Stimulated activated CD4-positive, alpha-beta T cell treated with anti-CD3 and anti-CD28 coated beads, Interleukin-15, amount 100 ng/mL, for 1 hour (primary cell): ENCODE measurements at regions not wholly inside any gene's neighbourhood (a gene's known extent, or its start where the extent isn't known, plus 50 kb on each side); places are given as distances from the start of the nearest gene placed in this dataset.
"Not testable (repeated sequence)": the region's sequence is repeated elsewhere in the genome, so short reads cannot be mapped to it uniquely, and the experiment has no call there.

Experiments
- DNase-seq, 2 donors: peaks; one replicate each; pipeline ENCODE4 v3.0.0-alpha.2; 2020; ENCODE audit warnings: low read depth in 1 of 2, low spot score in 1 of 2

DNA sequence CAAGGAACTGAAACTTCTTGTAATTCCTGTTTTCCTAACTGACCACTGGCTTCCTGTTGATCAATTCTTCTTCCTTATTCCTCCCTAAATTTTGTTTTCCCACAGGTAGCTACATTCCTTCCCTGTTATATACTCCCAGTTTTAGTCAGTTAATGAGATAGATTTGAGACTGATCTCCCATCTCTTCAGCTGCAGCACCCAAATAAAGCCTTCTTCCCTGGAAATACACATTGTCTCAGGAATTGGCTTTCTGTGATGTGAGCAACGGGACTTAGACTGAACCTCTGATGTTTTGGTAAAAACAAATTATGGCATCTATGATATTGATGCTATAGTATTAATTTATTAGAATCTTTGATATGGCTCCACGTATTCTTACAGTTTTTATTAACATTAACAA lies 617.3 kb upstream of the ST8SIA4 start:
- no peak for DNase-seq

DNA sequence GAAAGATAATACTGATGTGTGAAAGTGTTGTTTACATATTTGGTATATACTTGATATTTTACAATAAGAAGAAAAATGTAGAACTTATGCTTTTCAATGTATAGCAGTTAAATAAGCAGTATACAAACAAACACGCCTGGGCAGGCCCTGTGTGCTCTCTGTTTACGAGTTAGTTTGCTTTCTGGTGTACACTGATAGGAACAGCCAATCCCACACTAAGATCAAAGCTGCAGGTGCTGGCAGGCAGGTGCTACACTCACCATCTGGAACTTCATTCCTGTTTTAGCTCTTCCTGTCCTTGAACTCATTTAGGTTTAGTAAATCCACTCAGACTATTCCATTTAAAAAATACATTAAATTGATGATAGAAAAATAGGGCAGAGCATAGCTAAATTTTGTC lies 614.7 kb upstream of the ST8SIA4 start:
- DNase-seq, result no peak

- no peak for DNase-seq
These were observed 612.6 kb upstream of the ST8SIA4 start for GRCh38 chr5:101515721-101516120.

DNA sequence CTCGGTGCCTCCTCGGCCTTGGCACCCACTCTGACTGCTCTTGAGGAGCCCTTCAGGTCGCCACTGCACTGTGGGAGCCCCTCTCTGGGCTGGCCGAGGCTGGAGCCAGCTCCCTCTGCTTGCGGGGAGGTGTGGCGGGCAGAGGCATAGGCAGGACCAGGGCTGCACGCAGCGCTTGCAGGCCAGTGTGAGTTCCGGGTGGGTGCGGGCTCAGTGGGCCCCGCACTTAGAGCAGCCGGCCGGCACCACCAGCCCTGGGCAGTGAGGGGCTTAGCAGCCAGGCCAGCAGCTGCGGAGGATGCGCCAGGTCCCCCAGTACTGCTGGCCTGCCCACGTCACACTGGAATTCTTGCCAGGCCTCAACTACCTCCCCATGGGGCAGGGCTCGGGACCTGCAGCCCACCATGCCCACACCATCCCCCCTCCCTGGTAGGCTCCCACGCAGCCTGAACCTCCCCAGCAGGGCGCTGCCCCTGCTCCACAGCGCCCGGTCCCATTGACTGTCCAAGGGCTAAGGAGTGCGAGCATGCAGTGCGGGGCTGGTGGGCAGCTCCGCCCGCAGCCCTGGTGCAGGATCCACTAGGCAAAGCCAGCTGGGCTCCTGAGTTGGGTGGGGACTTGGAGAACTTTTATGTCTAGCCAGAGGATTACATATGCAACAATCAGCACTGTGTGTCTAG lies 602.9 kb upstream of the ST8SIA4 start:
- no peak for DNase-seq

DNA sequence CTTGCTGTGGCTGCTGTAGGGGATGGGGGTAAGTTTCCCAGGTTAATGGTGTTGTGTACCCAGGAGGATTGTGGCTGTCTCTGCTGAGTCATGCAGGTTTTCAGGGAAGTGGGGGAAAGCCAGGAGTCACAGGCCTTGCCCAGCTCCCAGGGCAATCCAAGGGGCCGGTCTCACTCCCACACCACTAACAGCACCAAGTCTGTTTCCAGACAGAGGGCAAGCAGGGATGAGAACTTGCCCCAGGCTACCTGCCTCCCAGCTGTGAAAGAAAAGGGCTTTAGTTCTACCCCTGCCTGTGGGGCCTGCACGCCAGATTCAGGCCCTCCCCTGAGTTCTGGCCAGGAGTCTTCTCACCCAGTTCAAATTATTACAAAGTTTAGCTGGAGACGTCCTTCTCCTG lies 579.8 kb upstream of the ST8SIA4 start:
- no peak for DNase-seq

DNA sequence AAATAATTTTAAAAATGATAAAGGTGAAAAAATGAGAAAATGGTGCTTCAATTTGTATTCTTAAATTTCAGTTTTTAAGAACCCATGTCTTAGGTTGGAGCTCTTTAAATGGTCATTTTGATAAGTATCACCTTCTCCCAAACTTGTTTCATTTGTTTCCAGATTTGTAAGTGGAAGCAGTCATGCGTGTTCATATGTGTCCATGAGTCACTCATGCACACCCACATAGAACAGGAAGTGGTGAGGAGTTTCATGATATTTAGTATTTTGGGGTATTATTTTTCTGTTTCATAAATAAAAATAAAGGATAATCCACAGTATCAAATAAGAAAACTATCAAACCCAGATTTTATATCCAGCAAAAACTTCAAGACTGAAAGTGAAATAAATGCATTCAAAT lies 570.4 kb upstream of the ST8SIA4 start:
- no peak for DNase-seq

DNA sequence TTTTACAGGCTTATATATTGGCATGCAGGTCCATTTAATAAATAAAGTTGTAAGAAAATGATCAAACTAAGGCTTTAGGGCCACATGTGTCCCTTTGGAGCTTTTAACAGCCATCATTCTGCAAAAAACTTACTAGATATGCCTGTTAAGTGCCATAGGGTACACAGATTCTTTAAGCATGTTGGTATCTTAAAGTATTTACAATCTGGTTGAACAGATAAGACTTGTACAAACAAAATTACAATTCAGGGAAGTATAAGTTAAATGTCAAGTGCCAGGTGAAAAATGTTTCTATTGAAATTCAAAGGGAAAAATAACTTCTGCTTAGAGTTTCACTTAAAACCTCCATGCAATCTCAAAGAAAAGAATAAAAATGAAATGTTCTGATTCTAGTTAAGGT lies 558.4 kb upstream of the ST8SIA4 start:
- DNase-seq, result no peak

DNA sequence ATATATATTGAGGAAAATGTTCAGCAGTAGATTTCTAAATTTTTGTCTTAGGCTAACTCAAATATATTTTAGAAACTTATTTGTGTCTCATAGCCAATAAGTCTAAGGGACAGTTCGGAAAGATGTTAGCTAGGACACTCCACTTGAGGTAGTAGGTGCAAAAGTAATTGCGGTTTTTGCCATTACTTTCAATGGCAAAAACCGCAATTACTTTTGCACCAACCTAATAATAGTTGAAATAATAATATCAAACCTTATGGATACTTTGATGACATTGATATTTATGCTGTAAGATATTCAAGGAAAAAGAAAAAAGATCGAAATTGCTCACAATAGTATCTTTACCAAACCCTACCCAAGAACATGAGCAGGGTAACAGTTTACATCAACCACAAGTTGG lies 555.5 kb upstream of the ST8SIA4 start:
- no peak for DNase-seq

- no peak for DNase-seq
These were observed 552.8 kb upstream of the ST8SIA4 start for GRCh38 chr5:101455851-101456250.

DNA sequence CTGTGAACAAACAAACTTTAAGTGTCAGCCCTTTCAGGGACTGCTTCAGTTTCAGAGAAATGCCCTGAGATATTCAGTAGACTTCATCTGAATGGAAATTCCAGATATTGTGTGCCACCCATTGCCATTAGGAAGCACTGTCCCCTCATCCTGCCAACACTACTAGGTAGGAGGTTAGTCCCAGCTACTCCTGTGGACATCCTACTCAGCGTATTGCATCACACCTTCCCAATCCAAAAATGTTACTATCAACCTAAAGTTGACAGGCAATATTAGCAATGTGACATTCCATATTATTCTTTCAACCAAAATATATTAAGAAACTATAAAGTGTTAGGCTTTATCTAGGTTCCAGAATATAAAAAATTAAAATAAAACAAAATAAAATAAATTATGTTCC lies 552.0 kb upstream of the ST8SIA4 start:
- no peak for DNase-seq

- DNase-seq, result not testable (repeated sequence)
These were observed 539.2 kb upstream of the ST8SIA4 start for GRCh38 chr5:101442281-101442680.

DNA sequence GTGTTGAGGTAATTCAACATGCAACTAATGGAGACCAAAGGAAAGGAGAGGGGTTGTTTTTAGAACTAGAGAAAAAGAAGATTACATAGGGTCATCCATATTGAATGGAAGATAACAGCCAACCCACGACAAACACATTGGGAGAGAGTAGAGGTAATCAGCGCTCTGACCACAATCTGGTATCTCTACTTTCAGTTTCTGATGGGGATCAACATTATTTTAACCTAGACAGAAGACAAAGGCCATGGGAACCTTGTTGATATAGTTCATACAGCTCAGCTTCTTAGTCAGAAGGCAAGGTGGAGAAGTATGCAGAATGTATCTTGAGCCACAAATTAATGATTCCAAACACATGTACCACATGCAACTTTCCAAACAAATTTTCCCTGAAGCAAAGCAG lies 537.1 kb upstream of the ST8SIA4 start:
- no peak for DNase-seq

- DNase-seq, result no peak
These were observed 534.3 kb upstream of the ST8SIA4 start for GRCh38 chr5:101437351-101437750.

- DNase-seq, result no peak
These were observed 532.7 kb upstream of the ST8SIA4 start for GRCh38 chr5:101435768-101436167.

DNA sequence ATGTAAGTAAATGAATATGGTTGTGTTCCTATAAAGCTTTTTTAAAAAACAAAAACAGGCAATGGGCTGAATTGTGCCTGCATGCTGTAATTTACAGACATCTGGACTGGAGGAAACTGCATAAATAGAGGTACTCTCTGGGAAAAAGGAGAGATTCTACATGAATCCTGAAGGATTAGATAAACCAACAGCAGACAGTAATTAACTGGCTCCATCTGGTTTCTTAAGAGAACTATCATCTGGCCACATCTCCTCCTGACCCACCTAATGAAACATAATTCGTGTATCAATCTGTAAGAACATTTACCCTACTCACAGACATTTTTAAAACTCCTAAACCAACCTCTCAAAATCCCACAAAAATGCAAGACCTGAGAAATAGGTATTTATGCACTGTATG lies 528.1 kb upstream of the ST8SIA4 start:
- DNase-seq, result no peak

- DNase-seq, result no peak
These were observed 527.5 kb upstream of the ST8SIA4 start for GRCh38 chr5:101430551-101430950.

DNA sequence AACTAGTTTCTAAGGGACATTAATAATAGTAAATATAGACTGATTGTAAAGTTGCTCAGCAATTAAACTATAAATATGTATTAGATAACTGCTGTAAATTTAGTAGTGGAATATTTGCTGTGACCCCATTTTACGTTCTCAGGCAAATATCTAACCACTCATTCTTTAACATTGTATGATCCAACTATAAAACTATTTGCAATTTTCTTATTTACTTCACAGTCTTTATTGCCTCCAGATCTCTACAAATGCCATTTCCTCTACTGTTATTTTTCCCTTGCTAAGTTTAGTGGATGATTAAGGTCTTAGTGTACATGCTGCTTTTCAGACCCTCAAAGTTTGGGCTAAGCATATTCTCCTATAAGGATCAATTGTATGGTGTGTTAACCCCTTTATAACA lies 526.2 kb upstream of the ST8SIA4 start:
- DNase-seq, result no peak

GRCh38 chr5:101425339-101425859 lies 522.3 kb upstream of the ST8SIA4 start:
- DNase-seq, result no peak

DNA sequence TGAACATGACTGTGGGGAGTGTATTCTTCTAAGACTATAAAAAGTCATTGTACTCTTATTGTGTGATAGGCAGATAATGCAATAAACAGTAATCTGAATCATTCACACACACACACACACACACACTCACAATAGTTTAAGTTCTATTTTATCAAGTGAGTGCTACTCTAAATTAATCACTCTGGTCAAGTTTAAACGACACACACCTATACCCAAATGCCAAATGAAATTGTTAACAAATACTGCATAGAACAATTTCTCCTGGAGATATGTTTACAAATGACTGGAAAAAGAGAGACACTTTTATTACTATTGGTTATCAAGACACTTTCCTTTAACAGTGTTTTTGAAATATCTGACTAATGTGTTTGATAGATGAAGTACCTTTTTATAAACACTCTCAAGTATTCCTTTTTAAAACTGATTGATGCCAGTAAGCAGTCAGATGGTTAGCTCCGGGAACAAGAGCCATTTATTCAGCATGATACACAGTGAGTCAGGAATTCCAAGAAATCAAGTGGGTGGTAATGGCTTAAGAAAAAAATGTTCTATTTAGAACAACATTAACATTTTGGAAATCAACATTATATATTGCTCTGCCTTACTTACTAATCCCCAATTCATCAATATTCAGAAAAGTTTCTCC lies 521.6 kb upstream of the ST8SIA4 start:
- no peak for DNase-seq

GRCh38 chr5:101418713-101419118 lies 515.6 kb upstream of the ST8SIA4 start:
- no peak for DNase-seq

DNA sequence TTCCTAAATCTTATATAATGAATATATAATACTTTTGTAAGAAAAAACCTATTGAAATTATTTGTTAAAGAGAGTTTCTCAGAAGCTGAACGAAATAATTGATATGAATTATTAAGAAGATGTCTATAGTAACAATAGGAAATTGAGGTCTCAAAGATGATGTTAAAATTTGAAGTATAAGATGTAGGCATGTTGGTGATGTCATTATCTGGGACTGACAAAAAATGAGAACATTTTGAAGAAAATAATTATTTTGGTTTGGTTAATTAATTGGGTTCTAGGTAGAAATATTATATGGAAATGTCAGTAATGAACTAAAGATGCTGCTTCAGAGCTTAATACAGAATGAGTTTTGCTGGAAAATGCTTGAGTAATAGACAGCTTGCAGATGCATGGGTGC lies 501.4 kb upstream of the ST8SIA4 start:
- no peak for DNase-seq

- no peak for DNase-seq
These were observed 490.8 kb upstream of the ST8SIA4 start for GRCh38 chr5:101393795-101394450.
